Myocyte (in vitro differentiated cells): ENCODE measurements at regions not wholly inside any gene's neighbourhood (a gene's known extent, or its start where the extent isn't known, plus 50 kb on each side); places are given as distances from the start of the nearest gene placed in this dataset.
"Not testable (repeated sequence)": the region's sequence is repeated elsewhere in the genome, so short reads cannot be mapped to it uniquely, and the experiment has no call there.

Experiments used
- DNase-seq: peaks from one replicate; pipeline ENCODE4 v3.0.0-alpha.2; 2012; ENCODE audit warnings: low read depth

DNA sequence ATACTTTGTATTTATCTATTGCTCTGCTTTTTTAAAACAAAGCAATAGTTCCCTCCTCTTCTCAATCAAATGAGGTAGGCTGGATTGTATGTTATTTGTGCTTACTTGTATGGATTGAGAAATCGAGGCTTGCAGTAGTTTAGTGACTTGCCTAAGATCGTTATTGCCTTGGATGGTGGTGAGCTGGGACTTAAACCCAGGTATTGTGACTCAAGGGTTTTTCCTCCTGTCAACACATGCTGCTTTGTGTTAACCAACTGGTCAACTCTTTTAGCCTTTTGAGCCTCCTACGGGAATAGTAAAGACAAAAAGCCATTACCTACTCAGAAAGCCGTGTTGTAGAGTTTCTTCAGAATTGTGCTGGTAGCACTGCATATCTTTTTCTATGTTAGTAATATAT, 95.2 kb upstream of the THUMPD2 start:
- no peak for DNase-seq

DNA sequence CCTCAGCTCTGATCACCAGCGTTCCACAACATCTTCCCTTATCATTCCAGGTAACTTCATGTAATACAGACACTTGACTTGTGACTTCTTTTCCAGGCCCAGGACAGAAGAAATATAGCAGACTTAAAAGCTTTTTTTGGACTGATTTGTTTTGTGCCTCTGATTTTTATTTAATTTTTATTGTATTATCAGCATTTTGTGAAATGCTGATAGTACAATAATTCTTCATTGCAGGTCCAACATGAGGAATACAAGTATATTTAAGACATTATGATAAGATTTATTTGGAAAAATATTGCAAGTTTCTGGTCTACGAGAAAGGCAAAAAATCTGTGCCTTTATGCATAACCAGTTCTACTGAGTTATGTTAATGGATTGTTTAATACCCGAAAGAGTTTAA, 94.5 kb upstream of the THUMPD2 start:
- DNase-seq: no peak

DNA sequence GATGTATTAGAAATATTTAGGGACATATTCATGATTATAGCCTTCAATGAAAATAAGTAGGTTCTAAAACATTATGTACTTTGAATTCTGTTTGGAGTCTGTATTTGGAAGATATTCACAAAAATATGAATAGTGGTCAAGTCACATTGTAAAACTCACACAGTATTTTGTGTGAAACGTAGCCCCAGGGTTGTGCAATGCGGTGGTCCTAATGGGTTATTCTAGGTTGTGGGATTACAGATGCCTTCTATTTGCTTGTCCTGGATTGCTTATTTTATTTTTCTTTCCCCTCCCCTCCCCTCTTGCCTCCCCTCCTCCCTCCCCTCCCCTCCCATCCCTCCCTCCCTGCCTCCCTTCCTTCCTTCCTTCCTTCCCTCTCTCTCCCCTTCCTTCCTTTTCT, 93.7 kb upstream of the THUMPD2 start:
- DNase-seq: no peak

GRCh38 chr2:39871291-39871761, 92.3 kb upstream of the THUMPD2 start:
- DNase-seq: peak; percentile 53

GRCh38 chr2:39870871-39871270, 91.8 kb upstream of the THUMPD2 start:
- DNase-seq: no peak

GRCh38 chr2:39867268-39867667, 88.2 kb upstream of the THUMPD2 start:
- no peak for DNase-seq

DNA sequence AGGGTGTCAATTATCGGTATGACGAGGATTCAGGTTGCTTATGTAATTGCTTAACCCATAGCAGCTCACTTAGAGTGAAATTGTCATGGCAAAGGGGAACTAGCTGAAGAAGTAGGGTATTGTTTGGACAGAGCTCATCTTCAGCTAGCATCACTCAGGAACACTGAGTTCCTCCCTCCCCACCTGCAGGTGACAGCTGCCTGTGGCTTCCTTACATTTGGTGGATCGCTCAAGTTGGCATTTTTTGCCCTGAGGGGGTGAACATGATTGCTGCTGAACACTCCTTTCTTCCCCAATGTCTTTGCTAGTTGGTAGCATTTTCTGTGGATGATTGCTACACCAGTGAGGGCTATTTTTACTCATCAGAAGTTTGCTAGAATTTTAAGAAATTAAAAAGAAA, 86.7 kb upstream of the THUMPD2 start:
- no peak for DNase-seq

GRCh38 chr2:39863672-39864071, 84.6 kb upstream of the THUMPD2 start:
- DNase-seq: not testable (repeated sequence)

DNA sequence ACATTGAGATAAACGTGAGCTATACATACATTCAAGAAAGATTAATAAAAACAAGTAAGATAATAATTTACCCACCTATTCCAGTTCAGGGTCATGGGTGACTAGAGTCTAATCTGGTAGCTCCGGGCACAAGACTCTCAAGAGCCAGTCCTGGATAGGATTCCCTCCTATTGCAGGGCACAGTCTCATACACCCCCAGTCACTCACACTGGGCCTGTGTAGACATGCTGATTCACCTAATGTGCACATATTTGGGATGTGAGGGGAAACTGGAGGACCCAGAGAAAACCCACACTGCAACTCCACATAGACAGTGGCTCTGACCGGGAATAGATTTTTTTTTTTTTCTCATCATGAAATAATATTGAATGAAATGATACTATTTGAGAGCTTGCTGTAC, 81.5 kb upstream of the THUMPD2 start:
- no peak for DNase-seq

GRCh38 chr2:39858677-39859076, 79.6 kb upstream of the THUMPD2 start:
- no peak for DNase-seq

DNA sequence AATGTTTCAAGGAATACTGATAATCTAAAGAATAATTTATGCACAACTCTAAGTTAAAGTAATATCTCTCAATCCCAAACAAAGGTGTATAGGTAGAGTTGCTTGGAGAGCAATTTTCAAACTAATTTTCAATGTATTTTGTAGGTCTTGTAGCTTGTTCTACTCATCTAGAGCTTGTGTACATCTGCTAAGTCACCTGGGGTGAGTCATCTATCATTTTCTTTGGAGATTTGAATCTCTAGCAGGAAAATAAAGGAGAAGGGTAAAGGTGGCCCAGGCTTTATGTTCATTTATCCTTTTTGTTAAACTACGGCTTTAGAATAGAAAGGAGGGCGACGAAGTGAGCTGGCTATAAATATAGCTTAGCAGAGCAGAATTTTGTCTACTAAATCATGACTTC, 76.8 kb upstream of the THUMPD2 start:
- DNase-seq: no peak

DNA sequence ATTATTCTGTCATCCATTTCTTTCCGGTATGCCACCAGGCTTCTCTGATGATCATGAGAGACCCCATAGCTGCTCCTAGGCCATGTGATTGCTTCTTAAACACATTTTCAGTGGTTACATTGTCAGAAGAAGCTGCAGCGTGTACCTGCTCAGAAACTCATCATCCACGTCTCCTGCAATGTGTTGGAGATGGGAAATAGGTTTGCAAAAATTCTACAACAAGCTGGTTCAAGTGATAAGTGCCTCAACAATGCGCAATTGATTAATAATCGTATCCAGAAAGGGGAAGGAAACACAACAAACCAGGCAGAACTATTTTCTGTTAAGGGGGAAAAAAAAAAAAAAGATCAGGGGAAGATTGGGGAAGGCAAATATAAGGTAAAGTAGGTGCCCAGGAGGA, 75.7 kb upstream of the THUMPD2 start:
- DNase-seq: no peak

- DNase-seq: no peak
Measured at GRCh38 chr2:39852831-39853230, 73.8 kb upstream of the THUMPD2 start.

DNA sequence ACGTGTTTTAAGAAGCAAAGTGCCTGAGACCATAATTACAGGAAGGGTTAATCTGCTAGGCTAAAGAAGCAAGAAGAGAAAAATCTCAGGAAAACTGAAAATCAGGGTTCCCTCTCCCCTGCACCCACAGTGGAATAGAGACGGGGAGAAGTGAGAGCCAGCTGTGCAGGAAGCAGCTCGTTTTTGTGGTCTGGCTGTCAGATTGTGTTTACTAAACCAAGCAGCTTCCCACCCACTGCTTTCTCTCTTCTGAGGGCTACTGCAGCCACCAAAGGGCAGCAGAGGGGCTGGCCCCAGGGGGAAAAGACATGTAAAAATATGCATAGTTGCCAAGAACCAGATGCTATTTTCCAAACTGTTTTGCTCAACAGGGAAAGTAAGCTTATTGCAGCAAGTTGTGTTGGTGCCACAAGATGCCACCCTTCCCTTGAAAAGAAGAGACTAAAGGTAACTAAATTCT, 72.6 kb upstream of the THUMPD2 start:
- DNase-seq: peak; percentile 84

GRCh38 chr2:39851251-39851650, 72.2 kb upstream of the THUMPD2 start:
- no peak for DNase-seq

DNA sequence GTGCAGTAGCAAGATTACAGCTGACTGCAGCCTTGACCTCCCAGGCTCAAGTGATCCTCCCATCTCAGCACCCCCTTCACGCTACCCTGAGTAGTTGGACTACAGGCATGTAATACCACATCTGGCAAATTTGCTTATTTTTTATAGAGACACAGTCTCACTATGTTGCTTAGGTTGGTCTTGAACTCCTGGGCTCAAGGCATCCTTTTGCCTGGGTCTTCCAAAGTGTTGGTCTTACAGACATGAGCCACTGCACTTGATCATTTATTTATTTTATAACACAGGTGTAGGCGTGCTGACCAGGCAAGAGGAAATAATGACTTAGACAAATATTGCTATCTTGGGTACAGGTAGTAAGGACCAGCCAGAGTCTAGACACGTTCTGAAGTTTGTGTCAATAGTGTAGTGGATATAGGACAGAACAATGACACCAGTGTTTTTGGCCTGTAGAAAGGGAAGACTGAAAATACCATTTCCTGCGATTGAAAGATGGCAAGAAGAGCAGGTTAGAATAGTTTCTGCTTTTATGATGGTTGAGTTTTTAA, 71.0 kb upstream of the THUMPD2 start:
- no peak for DNase-seq

DNA sequence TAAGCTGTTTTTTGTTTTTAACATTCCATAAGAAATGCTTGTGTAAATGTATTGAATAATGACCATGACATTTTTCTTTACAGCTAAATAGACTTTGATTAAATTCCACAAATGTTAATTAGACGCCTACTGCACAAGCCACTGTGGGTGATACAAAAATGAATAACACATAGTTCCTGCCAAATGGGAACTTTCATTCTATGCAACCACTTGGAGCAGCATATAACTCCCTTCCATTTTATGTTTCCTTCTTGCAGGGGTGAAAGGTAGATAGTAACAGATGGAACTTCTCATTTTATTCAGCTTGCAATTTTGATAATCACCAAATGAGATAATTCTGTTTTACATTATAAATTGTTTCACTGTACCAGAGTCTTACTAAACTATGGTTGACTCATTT, 70.0 kb upstream of the THUMPD2 start:
- DNase-seq: no peak

DNA sequence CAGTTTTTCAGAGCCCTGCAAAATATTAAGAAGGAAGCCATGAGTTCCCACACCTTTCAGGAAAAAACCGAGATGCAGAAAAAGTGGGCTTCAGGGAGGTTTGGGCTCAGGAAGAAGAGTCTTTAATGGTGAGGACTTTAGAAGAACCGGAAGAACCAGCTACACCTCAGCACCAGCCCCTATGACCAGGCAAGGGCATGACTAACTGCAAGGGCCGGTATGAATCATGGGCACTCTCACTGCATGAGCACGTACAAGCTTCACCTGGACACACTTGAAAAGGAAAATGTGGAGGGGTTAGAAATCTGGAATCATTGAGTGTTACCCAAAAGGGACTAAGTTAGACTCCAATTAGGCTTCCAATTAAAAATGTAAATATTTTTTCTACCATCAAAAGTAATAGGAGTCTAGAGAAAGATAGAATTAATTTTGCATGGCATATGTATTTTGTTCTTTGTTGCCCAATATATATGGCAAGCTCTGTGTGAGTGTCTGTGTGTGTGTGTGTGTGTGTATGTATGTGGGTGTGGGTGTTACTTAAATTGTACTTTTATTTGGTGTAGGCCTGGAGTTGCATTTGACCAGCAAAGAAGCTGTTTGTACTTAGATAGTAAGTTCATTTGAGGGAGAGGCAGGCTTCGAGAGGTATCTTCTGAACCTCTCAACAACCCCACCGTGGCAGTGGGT, 66.5 kb upstream of the THUMPD2 start:
- DNase-seq: no peak

- peak; percentile 21 for DNase-seq
Measured at GRCh38 chr2:39839261-39839848, 60.3 kb upstream of the THUMPD2 start.

GRCh38 chr2:39838589-39838988, 59.5 kb upstream of the THUMPD2 start:
- no peak for DNase-seq

GRCh38 chr2:39837856-39838453, 58.9 kb upstream of the THUMPD2 start:
- DNase-seq: no peak

DNA sequence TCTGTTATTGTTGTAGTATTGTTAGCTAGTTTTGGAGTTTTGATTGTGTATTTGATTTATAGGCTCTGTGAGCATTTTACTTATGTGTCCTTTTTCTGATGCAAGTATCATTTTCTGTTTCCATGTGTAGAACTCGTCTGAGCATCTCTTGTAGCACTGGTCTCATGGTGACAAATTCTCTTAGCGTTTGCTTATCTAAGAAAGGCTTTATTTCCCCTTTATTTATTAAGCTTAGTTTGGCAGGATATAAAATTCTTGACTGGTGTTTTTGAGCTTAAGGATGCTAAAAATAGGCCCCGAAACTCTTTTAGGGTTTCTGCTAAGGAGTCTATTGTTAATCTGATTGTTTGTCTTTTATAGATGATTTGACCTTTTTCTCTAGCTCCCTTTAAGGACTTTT, 57.6 kb upstream of the THUMPD2 start:
- DNase-seq: no peak

DNA sequence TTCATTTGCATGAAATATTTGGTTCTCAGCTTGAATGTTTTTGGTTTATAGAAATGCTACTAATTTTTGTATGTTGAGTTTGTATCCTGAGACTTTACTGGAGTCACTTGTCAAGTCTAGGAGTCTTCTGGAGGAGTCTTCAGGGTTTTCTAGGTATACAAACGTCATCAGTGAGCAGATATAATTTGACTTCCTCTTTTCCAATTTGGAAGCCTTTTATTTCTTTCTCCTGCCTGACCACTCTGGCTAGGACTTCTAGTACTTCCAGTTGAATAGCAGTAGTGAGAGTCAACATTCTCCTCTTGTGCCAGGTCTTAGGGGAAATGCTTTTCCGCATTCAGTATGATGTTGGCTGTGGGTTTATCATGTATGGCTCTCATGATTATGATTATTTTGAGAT, 55.4 kb upstream of the THUMPD2 start:
- no peak for DNase-seq
